ENCODE measurements at regions not wholly inside any gene's neighbourhood (a gene's known extent, or its start where the extent isn't known, plus 50 kb on each side); places are given as distances from the start of the nearest gene placed in this dataset.

GRCh38 chr3:181859518-181859917, 147.8 kb downstream of the SOX2 start:
- no peak for DNase-seq (ENCODE audit: low read depth in 2 of 2)

- no peak for DNase-seq (ENCODE audit: low read depth in 2 of 2)
These were observed 148.5 kb downstream of the SOX2 start for GRCh38 chr3:181860235-181860634.

- DNase-seq (ENCODE audit: low read depth in 2 of 2), result no peak
These were observed 150.8 kb downstream of the SOX2 start for GRCh38 chr3:181862502-181862901.

GRCh38 chr3:181868576-181869082, 156.9 kb downstream of the SOX2 start:
- no peak for DNase-seq (ENCODE audit: low read depth in 2 of 2)

- DNase-seq (ENCODE audit: low read depth in 2 of 2), result no peak
These were observed 161.2 kb downstream of the SOX2 start for GRCh38 chr3:181872887-181873286.

GRCh38 chr3:181879926-181880325, 168.2 kb downstream of the SOX2 start:
- no peak for DNase-seq (ENCODE audit: low read depth in 2 of 2)

GRCh38 chr3:181880331-181880730, 168.6 kb downstream of the SOX2 start:
- no peak for DNase-seq (ENCODE audit: low read depth in 2 of 2)

GRCh38 chr3:181881749-181882148, 170.0 kb downstream of the SOX2 start:
- DNase-seq (ENCODE audit: low read depth in 2 of 2), result no peak

GRCh38 chr3:181885868-181886630, 174.3 kb downstream of the SOX2 start:
- no peak for DNase-seq (ENCODE audit: low read depth in 2 of 2)

- no peak for DNase-seq (ENCODE audit: low read depth in 2 of 2)
These were observed 175.0 kb downstream of the SOX2 start for GRCh38 chr3:181886676-181887075.

GRCh38 chr3:181887685-181888084, 176.0 kb downstream of the SOX2 start:
- no peak for DNase-seq (ENCODE audit: low read depth in 2 of 2)

GRCh38 chr3:181888234-181888633, 176.5 kb downstream of the SOX2 start:
- DNase-seq (ENCODE audit: low read depth in 2 of 2), result no peak

- DNase-seq (ENCODE audit: low read depth in 2 of 2), result no peak
These were observed 181.1 kb downstream of the SOX2 start for GRCh38 chr3:181892848-181893247.

GRCh38 chr3:181896605-181897004, 184.9 kb downstream of the SOX2 start:
- DNase-seq (ENCODE audit: low read depth in 2 of 2), result no peak

GRCh38 chr3:181899702-181900101, 188.0 kb downstream of the SOX2 start:
- no peak for DNase-seq (ENCODE audit: low read depth in 2 of 2)

- no peak for DNase-seq (ENCODE audit: low read depth in 2 of 2)
These were observed 189.9 kb downstream of the SOX2 start for GRCh38 chr3:181901626-181902025.

- no peak for DNase-seq (ENCODE audit: low read depth in 2 of 2)
These were observed 194.6 kb downstream of the SOX2 start for GRCh38 chr3:181906338-181906737.

- no peak for DNase-seq (ENCODE audit: low read depth in 2 of 2)
These were observed 197.5 kb downstream of the SOX2 start for GRCh38 chr3:181909241-181909640.

- no peak for DNase-seq (ENCODE audit: low read depth in 2 of 2)
These were observed 200.7 kb downstream of the SOX2 start for GRCh38 chr3:181912384-181912783.

- DNase-seq (ENCODE audit: low read depth in 2 of 2), result no peak
These were observed 201.5 kb downstream of the SOX2 start for GRCh38 chr3:181913254-181913653.

GRCh38 chr3:181915551-181915950, 203.8 kb downstream of the SOX2 start:
- DNase-seq (ENCODE audit: low read depth in 2 of 2), result no peak

GRCh38 chr3:181916013-181916412, 204.3 kb downstream of the SOX2 start:
- no peak for DNase-seq (ENCODE audit: low read depth in 2 of 2)

- DNase-seq (ENCODE audit: low read depth in 2 of 2), result no peak
These were observed 205.3 kb downstream of the SOX2 start for GRCh38 chr3:181917027-181917426.

GRCh38 chr3:181919375-181919774, 207.7 kb downstream of the SOX2 start:
- no peak for DNase-seq (ENCODE audit: low read depth in 2 of 2)
